Panc1 (cell line): ENCODE measurements at regions not wholly inside any gene's neighbourhood (a gene's known extent, or its start where the extent isn't known, plus 50 kb on each side); places are given as distances from the start of the nearest gene placed in this dataset.

Experiments
- SIN3A ChIP-seq: IDR thresholded peaks from 2 replicates; pipeline ENCODE4 v1.6.1; 2012; ENCODE audit warnings: low read depth, mild to moderate bottlenecking, low read length, moderate library complexity, borderline replicate concordance; ENCODE audit not compliant: insufficient read depth
- TF ChIP-seq, protein P1 (sequence below): fragments of 450-650 bp; IDR thresholded peaks from 2 replicates; pipeline ENCODE4 v1.5.1; 2017; ENCODE audit warnings: mild to moderate bottlenecking
- TF ChIP-seq, protein P2 (sequence below), 2 experiments: IDR thresholded peaks; 2 replicates each; pipeline ENCODE4 v1.6.1; 2011 to 2012; ENCODE audit warnings: low read depth in 2 of 2, control low read depth in 1 of 2, low read length in 1 of 2, mild to moderate bottlenecking in 1 of 2, moderate library complexity in 1 of 2; ENCODE audit not compliant: insufficient read depth in 1 of 2

DNA sequence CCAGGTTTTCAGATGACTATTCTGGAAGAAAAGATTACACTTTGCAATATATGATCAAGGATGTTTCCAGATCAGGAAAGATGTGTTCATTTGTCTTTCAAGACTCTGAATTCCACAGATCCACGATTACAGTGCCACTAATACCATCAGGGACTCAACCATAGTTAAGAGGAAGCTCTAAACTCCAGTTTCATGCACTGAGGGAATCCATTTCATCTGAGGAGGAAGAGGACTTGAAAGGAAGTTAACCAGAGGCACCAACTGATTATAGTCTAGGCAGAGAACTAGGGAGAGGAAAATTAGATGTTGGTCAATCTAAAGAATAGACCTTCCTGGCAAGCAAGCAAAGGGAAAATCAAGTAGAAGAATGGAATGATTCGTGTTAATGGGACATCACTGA lies 218.3 kb upstream of the PRDM1 start:
- TF ChIP-seq, protein P1, sequence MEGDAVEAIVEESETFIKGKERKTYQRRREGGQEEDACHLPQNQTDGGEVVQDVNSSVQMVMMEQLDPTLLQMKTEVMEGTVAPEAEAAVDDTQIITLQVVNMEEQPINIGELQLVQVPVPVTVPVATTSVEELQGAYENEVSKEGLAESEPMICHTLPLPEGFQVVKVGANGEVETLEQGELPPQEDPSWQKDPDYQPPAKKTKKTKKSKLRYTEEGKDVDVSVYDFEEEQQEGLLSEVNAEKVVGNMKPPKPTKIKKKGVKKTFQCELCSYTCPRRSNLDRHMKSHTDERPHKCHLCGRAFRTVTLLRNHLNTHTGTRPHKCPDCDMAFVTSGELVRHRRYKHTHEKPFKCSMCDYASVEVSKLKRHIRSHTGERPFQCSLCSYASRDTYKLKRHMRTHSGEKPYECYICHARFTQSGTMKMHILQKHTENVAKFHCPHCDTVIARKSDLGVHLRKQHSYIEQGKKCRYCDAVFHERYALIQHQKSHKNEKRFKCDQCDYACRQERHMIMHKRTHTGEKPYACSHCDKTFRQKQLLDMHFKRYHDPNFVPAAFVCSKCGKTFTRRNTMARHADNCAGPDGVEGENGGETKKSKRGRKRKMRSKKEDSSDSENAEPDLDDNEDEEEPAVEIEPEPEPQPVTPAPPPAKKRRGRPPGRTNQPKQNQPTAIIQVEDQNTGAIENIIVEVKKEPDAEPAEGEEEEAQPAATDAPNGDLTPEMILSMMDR, result no peak
- no peak for TF ChIP-seq SIN3A
- TF ChIP-seq, protein P2, sequence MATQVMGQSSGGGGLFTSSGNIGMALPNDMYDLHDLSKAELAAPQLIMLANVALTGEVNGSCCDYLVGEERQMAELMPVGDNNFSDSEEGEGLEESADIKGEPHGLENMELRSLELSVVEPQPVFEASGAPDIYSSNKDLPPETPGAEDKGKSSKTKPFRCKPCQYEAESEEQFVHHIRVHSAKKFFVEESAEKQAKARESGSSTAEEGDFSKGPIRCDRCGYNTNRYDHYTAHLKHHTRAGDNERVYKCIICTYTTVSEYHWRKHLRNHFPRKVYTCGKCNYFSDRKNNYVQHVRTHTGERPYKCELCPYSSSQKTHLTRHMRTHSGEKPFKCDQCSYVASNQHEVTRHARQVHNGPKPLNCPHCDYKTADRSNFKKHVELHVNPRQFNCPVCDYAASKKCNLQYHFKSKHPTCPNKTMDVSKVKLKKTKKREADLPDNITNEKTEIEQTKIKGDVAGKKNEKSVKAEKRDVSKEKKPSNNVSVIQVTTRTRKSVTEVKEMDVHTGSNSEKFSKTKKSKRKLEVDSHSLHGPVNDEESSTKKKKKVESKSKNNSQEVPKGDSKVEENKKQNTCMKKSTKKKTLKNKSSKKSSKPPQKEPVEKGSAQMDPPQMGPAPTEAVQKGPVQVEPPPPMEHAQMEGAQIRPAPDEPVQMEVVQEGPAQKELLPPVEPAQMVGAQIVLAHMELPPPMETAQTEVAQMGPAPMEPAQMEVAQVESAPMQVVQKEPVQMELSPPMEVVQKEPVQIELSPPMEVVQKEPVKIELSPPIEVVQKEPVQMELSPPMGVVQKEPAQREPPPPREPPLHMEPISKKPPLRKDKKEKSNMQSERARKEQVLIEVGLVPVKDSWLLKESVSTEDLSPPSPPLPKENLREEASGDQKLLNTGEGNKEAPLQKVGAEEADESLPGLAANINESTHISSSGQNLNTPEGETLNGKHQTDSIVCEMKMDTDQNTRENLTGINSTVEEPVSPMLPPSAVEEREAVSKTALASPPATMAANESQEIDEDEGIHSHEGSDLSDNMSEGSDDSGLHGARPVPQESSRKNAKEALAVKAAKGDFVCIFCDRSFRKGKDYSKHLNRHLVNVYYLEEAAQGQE (IDR thresholded peaks at IDR 0.05; ENCODE audit: insufficient read depth in 1 of 2, low read depth in 2 of 2, low read length in 1 of 2), result no peak
